Right cardiac atrium (tissue), 5 donors: ENCODE measurements at regions not wholly inside any gene's neighbourhood (a gene's known extent, or its start where the extent isn't known, plus 50 kb on each side); places are given as distances from the start of the nearest gene placed in this dataset.

ENCODE experiments used
- ATAC-seq, 2 donors: fragments of 200-7000 bp; cut with Tn5 transposase; one replicate each; pipeline versions ENCODE4 v1.8.0 to v1.9.1; 2020; ENCODE audit warnings: moderate library complexity in 2 of 2, mild to moderate bottlenecking in 1 of 2
- DNase-seq, 3 donors: peaks; one replicate each; pipeline ENCODE4 v3.0.0-alpha.2; 2020
- H3K27ac ChIP-seq: one replicate; pipeline ENCODE4 v1.5.1; 2013; ENCODE audit warnings: mild to moderate bottlenecking, low read length, control low read depth, moderate library complexity
- H3K27me3 ChIP-seq: one replicate; pipeline ENCODE4 v1.6.1; 2013; ENCODE audit not compliant: control insufficient read depth, insufficient read depth
- H3K4me1 ChIP-seq: one replicate; pipeline ENCODE4 v1.6.1; 2013; ENCODE audit warnings: low read length; ENCODE audit not compliant: control insufficient read depth, insufficient read depth
- H3K4me3 ChIP-seq: one replicate; pipeline ENCODE4 v1.5.1; 2013; ENCODE audit warnings: low read length, control low read depth
- H3K9me3 ChIP-seq: one replicate; pipeline ENCODE4 v1.6.1; 2013; ENCODE audit warnings: low read length; ENCODE audit not compliant: control insufficient read depth
- WGBS: extraction: QIAGEN DNeasy Blood & Tissue Kit; methylation state at CpG from one replicate; pipeline ENCODE4 v1.1.7; 2013; 5-methylcytosine and 5-hydroxymethylcytosine counted together
- intact Hi-C, 4 donors: fragments of 100-400 bp; cut with DNase I; formaldehyde crosslinking; loops; one replicate each; pipeline versions ENCODE4 v1.11.0 to v1.14.0; 2022 to 2023
- donor health status: healthy with polysubstance abuse.
- donor health status: DM: no; HTN: yes; CAD: no.
- donor health status: DM: no; HTN: no; CAD: no.
- donor health status: DM: no; HTN: yes; CAD: no; lungs with severe emphysema.
- donor health status: DM: yes; HTN: yes; CAD: no.

DNA sequence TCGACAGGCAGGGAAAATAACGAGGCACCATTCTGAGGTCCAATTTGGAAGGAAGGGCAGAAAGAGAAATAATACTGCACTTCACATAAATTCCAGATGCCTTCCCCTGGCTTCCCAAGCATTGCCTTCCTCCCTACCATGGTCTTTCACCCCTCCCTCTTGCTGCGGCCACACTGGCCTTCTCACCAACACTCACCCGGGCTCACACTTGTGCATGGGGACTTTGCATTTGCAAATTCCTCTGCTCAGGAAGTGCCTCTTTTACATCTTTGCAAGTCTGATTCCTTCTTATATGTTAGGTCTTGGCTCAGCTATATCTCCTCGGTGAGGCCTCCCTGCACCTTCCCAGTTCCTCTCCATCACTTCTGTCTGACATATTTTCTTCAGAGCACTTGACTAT is 199.4 kb downstream of the CHIC2 start:
- DNase-seq (no peak), ATAC-seq (no peak)
- Histone ChIP-seq H3K27ac (no peak overlapping the region), H3K4me1 (peaks cover 5% of the 10 kb centered on the region), H3K27me3 (no peaks in the 10 kb centered on the region), H3K9me3 (no peaks in the 10 kb centered on the region), H3K4me3 (no peak overlapping the region)
- intact Hi-C loops: no loop called here
- WGBS: 75% methylated on average over 5 of the region's 5 CpGs

DNA sequence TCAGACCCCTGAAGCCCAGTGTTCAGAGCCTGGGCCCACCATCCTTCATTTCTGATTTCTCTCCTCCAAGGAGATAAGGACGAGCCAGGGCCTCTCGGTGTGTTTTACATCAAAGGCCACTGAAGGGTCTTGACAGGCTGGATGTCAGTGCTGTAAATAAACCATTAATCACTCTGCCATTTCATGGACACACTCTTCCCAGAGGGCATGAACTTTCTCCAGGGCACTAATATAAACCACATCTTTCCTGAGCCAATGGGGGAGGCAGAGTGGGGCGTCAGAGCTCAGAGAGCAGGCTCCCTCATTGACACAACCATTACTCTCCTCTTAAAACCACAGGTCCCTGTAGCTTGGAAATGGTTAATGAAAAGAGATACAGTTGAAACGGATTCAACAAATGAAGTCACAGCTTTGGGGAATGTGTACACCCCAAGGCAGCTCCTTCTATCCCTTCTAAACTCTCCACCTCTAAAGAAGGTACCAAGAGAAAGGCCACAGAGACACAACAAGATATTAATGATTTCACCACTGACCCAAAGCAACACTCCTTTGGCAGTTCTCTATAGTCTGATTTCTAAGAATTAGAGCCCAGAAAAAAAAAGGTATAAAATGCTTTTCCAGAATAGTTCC is 200.6 kb downstream of the CHIC2 start:
- H3K9me3 ChIP-seq: no peaks in the 10 kb centered on the region
- H3K27me3 ChIP-seq: no peaks in the 10 kb centered on the region
- intact Hi-C loops: no loop called here
- ATAC-seq (peak; percentile 60 to 63), DNase-seq (peak in 2 of 3 donors; percentile 35 to 53)
- WGBS: 26% methylated on average over 4 of the region's 4 CpGs
- peaks cover 5% of the 10 kb centered on the region for H3K4me1 ChIP-seq
- H3K4me3 ChIP-seq: no peak overlapping the region
- H3K27ac ChIP-seq: peak overlapping the region; percentile 17

- peak; percentile 51 to 73 (median 63) for DNase-seq
- ATAC-seq: peak; percentile 87 to 93
- H3K27ac ChIP-seq: no peak overlapping the region
- intact Hi-C loops: no loop called here
- H3K27me3 ChIP-seq: no peaks in the 10 kb centered on the region
- peaks cover 5% of the 10 kb centered on the region for H3K4me1 ChIP-seq
- 25% methylated on average over 3 of the region's 3 CpGs for WGBS
- no peaks in the 10 kb centered on the region for H3K9me3 ChIP-seq
- H3K4me3 ChIP-seq: no peak overlapping the region
Observed at GRCh38 chr4:53863158-53863557, 201.2 kb downstream of the CHIC2 start.

DNA sequence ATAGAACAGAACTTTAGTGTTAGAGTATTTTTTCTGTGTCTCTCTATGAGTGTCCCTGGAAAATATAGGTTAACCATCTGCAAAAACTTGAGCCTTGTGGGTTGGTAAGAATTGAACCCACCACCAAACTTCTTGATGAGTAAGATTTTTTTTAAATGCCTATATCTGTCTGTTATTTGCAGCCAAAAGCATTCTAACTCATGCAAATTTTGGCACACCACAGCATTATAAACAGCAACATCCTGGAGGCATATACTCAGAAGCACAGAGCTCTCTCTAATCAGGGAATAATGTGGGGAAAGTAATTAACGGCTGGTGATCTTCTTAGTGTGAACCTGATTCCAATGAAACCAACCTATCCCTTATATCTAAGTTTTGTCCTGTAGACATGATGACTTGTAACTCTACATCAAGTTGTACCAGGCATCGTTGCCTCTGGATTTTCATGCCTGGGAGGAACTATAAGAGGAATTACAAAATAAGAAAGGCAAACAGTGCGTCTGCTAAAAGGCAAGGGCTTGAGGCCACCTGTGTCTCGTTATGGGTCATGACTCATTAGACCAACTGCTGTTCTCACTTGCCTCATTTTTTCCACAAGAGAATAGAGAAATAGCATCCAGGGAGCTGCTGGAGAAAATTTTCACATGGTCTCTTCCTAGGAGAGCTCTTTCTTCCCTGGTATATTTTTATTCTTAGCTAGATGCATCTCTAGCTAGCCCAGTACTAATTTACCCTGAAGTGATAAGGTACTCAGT is 202.4 kb downstream of the CHIC2 start:
- H3K27ac ChIP-seq: no peak overlapping the region
- peaks cover 5% of the 10 kb centered on the region for H3K4me1 ChIP-seq
- intact Hi-C loops: no loop called here

GRCh38 chr4:53859305-53859704 is 205.1 kb downstream of the CHIC2 start:
- Histone ChIP-seq H3K27ac (no peak overlapping the region), H3K27me3 (no peaks in the 10 kb centered on the region), H3K4me3 (no peak overlapping the region), H3K4me1 (peaks cover 5% of the 10 kb centered on the region), H3K9me3 (no peaks in the 10 kb centered on the region)
- ATAC-seq (no peak), DNase-seq (no peak)
- intact Hi-C loops: no loop called here

More for the DNA sequence above, 202.4 kb downstream of the CHIC2 start:
- Histone ChIP-seq H3K27me3 (no peaks in the 10 kb centered on the region), H3K9me3 (no peaks in the 10 kb centered on the region), H3K4me3 (no peak overlapping the region)
- ATAC-seq (peak; percentile 72 to 83), DNase-seq (peak in 2 of 3 donors; percentile 49 to 65)
- 43% methylated on average over 4 of the region's 4 CpGs for WGBS

DNA sequence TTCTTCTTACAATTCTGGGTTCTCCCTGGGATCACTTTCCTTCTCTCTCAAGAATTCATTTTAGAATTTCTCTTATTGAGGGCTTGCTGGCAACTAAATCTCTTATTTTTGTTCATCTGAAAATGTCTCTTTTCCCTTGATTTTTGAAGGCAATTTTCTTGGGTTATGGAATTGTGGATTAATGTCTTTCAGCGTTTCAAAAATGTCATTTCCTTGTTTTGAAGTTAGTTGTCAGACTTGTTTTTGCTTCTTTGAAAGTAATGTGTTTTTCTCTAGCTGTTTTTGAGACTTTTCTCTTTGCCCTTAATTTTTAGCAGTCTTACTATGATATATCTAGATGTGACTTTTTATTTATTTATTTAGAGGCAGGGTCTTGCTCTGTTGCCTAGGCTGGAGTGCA is 205.7 kb downstream of the CHIC2 start:
- intact Hi-C loops: no loop called here
- Histone ChIP-seq H3K4me1 (peaks cover 3% of the 10 kb centered on the region), H3K4me3 (no peak overlapping the region), H3K9me3 (no peaks in the 10 kb centered on the region), H3K27ac (no peak overlapping the region), H3K27me3 (no peaks in the 10 kb centered on the region)
- ATAC-seq (no peak), DNase-seq (no peak)
- 90% methylated on average over 1 of the region's 1 CpG for WGBS

- ATAC-seq: peak; percentile 80 to 87
- peak overlapping the region; percentile 50 for H3K27ac ChIP-seq
- no peaks in the 10 kb centered on the region for H3K27me3 ChIP-seq
- intact Hi-C loops: no loop called here
- H3K4me3 ChIP-seq: no peak overlapping the region
- H3K9me3 ChIP-seq: no peaks in the 10 kb centered on the region
- WGBS: 50% methylated on average over 6 of the region's 6 CpGs
- no peak for DNase-seq
- H3K4me1 ChIP-seq: no peaks in the 10 kb centered on the region
Observed at GRCh38 chr4:53855581-53856250, 208.7 kb downstream of the CHIC2 start.

DNA sequence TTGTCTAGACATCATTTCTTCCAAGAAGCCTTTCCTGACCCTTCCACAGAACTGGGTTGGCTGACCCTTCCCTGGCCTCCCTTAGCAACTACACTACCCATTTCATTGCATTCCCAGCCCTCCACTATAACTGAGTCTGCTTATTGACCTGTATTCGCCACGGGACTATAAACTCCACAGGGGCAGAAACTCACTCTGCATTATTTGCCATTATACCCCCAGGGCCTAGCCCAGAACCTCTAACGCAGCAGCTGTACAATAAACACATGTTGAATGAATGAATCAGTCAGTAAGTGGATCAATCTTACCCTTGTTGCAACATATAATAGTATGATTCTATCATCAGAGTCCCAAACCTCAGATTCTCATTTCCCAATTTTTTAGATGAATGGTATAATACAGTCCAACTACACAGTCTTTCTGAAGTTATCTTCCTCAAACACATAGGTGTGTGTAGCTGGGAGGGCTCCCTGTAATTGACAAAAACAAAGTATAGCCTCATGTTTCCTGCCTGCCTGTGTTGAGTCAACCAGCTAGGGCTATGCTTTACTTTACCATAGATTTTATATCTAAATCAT is 209.3 kb downstream of the CHIC2 start:
- H3K9me3 ChIP-seq: no peaks in the 10 kb centered on the region
- DNase-seq: peak in 2 of 3 donors; percentile 23 to 64
- peak; percentile 48 to 50 for ATAC-seq
- H3K27me3 ChIP-seq: no peaks in the 10 kb centered on the region
- no peak overlapping the region for H3K4me3 ChIP-seq
- H3K27ac ChIP-seq: peak overlapping the region; percentile 50
- intact Hi-C loops: no loop called here
- no peaks in the 10 kb centered on the region for H3K4me1 ChIP-seq
- WGBS: 56% methylated on average over 3 of the region's 3 CpGs

GRCh38 chr4:53852343-53852742 is 212.1 kb downstream of the CHIC2 start:
- ATAC-seq (peak; percentile 41 to 52), DNase-seq (peak; percentile 23 to 66 (median 41))
- Histone ChIP-seq H3K4me1 (no peaks in the 10 kb centered on the region), H3K4me3 (no peak overlapping the region), H3K9me3 (no peaks in the 10 kb centered on the region), H3K27ac (no peak overlapping the region), H3K27me3 (no peaks in the 10 kb centered on the region)
- 44% methylated on average over 5 of the region's 5 CpGs for WGBS
- intact Hi-C loops: no loop called here

- Histone ChIP-seq H3K9me3 (no peaks in the 10 kb centered on the region), H3K27ac (no peak overlapping the region), H3K4me3 (no peak overlapping the region), H3K4me1 (no peaks in the 10 kb centered on the region), H3K27me3 (no peaks in the 10 kb centered on the region)
- DNase-seq (no peak), ATAC-seq (no peak)
- intact Hi-C loops: no loop called here
Observed at GRCh38 chr4:53847965-53848364, 216.4 kb downstream of the CHIC2 start.

- Histone ChIP-seq H3K27ac (no peak overlapping the region), H3K9me3 (no peaks in the 10 kb centered on the region), H3K4me1 (no peaks in the 10 kb centered on the region), H3K4me3 (no peak overlapping the region), H3K27me3 (no peaks in the 10 kb centered on the region)
- WGBS: 91% methylated on average over 2 of the region's 2 CpGs
- DNase-seq (no peak), ATAC-seq (no peak)
- intact Hi-C loops: no loop called here
Observed at GRCh38 chr4:53844551-53844950, 219.9 kb downstream of the CHIC2 start.
